ENCODE measurements at regions not wholly inside any gene's neighbourhood (a gene's known extent, or its start where the extent isn't known, plus 50 kb on each side); places are given as distances from the start of the nearest gene placed in this dataset.

GRCh38 chr2:9751831-9752230, 91.4 kb upstream of the TAF1B start:
- H3K36me3 Mint-ChIP-seq = no peaks in the 10 kb centered on the region
- H3K4me3 Mint-ChIP-seq = no peak overlapping the region
- no peak overlapping the region for H3K27ac Mint-ChIP-seq
- TF ChIP-seq CTCF (IDR thresholded peaks at IDR 0.05; ENCODE audit: unreplicated experiment) = no peak
- H3K9me3 Mint-ChIP-seq = no peaks in the 10 kb centered on the region
- peaks cover 32% of the 10 kb centered on the region for H3K27me3 Mint-ChIP-seq (ENCODE audit: low read depth)
- peaks cover 21% of the 10 kb centered on the region for H3K4me1 Mint-ChIP-seq
- no peak for DNase-seq (ENCODE audit: low spot score in 2 of 2, unreplicated experiment in 2 of 2)

GRCh38 chr2:9752441-9753275, 90.6 kb upstream of the TAF1B start:
- peaks cover 38% of the 10 kb centered on the region for H3K27me3 Mint-ChIP-seq (ENCODE audit: low read depth)
- no peak overlapping the region for H3K4me3 Mint-ChIP-seq
- H3K9me3 Mint-ChIP-seq = no peaks in the 10 kb centered on the region
- H3K4me1 Mint-ChIP-seq = peaks cover 26% of the 10 kb centered on the region
- TF ChIP-seq CTCF (IDR thresholded peaks at IDR 0.05; ENCODE audit: unreplicated experiment) = no peak
- H3K36me3 Mint-ChIP-seq = no peaks in the 10 kb centered on the region
- DNase-seq (ENCODE audit: low spot score in 2 of 2, unreplicated experiment in 2 of 2) = no peak
- H3K27ac Mint-ChIP-seq = no peak overlapping the region

- H3K36me3 Mint-ChIP-seq = no peaks in the 10 kb centered on the region
- DNase-seq (ENCODE audit: low spot score in 2 of 2, unreplicated experiment in 2 of 2) = no peak
- TF ChIP-seq CTCF (IDR thresholded peaks at IDR 0.05; ENCODE audit: unreplicated experiment) = no peak
- H3K4me1 Mint-ChIP-seq = peaks cover 32% of the 10 kb centered on the region
- H3K27ac Mint-ChIP-seq = peak overlapping the region; percentile 45
- H3K9me3 Mint-ChIP-seq = no peaks in the 10 kb centered on the region
- H3K4me3 Mint-ChIP-seq = peak overlapping the region; percentile 1
- peaks cover 42% of the 10 kb centered on the region for H3K27me3 Mint-ChIP-seq (ENCODE audit: low read depth)
Observed at GRCh38 chr2:9753276-9753600, 90.0 kb upstream of the TAF1B start.

GRCh38 chr2:9753665-9754531, 89.4 kb upstream of the TAF1B start:
- no peaks in the 10 kb centered on the region for H3K36me3 Mint-ChIP-seq
- peaks cover 38% of the 10 kb centered on the region for H3K4me1 Mint-ChIP-seq
- peaks cover 49% of the 10 kb centered on the region for H3K27me3 Mint-ChIP-seq (ENCODE audit: low read depth)
- TF ChIP-seq CTCF (IDR thresholded peaks at IDR 0.05; ENCODE audit: unreplicated experiment) = no peak
- DNase-seq (ENCODE audit: low spot score in 2 of 2, unreplicated experiment in 2 of 2) = no peak
- no peak overlapping the region for H3K4me3 Mint-ChIP-seq
- no peaks in the 10 kb centered on the region for H3K9me3 Mint-ChIP-seq
- H3K27ac Mint-ChIP-seq = no peak overlapping the region

GRCh38 chr2:9754532-9754887, 88.8 kb upstream of the TAF1B start:
- Mint-ChIP-seq H3K27ac (no peak overlapping the region), H3K27me3 (ENCODE audit: low read depth) (peaks cover 54% of the 10 kb centered on the region), H3K4me3 (no peak overlapping the region), H3K4me1 (peaks cover 38% of the 10 kb centered on the region), H3K36me3 (no peaks in the 10 kb centered on the region), H3K9me3 (no peaks in the 10 kb centered on the region)
- no peak for TF ChIP-seq CTCF (IDR thresholded peaks at IDR 0.05; ENCODE audit: unreplicated experiment)
- DNase-seq (ENCODE audit: low spot score in 2 of 2, unreplicated experiment in 2 of 2) = no peak
